Small intestine (tissue), 7 donors: ENCODE measurements at regions not wholly inside any gene's neighbourhood (a gene's known extent, or its start where the extent isn't known, plus 50 kb on each side); places are given as distances from the start of the nearest gene placed in this dataset.

Experiments
- DNase-seq, 2 donors: peaks; one replicate each; pipeline versions ENCODE4 v3.0.0 to v3.0.0-alpha.2; 2013
- FAIRE-seq: peaks from 2 replicates; lab custom pipeline; 2012; peaks lifted over from hg19 to GRCh38; lab: Jason Lieb, UNC
- H3K27ac ChIP-seq, 3 donors: one replicate each; pipeline ENCODE4 v1.5.1; 2013; ENCODE audit warnings: low read length in 2 of 3, mild to moderate bottlenecking in 2 of 3, control low read depth in 1 of 3, inconsistent platforms in 1 of 3, low read depth in 1 of 3, moderate library complexity in 1 of 3
- H3K27me3 ChIP-seq, 3 donors: one replicate each; pipeline ENCODE4 v1.6.1; 2013; ENCODE audit warnings: low read length in 3 of 3, inconsistent platforms in 1 of 3; ENCODE audit not compliant: control insufficient read depth in 3 of 3, insufficient read depth in 3 of 3
- H3K36me3 ChIP-seq, 3 donors: one replicate each; pipeline ENCODE4 v1.6.1; 2013; ENCODE audit warnings: low read length in 3 of 3, inconsistent platforms in 1 of 3, low read depth in 1 of 3, mild to moderate bottlenecking in 1 of 3, moderate library complexity in 1 of 3; ENCODE audit not compliant: control insufficient read depth in 3 of 3, insufficient read depth in 2 of 3
- H3K4me1 ChIP-seq, 3 donors: one replicate each; pipeline ENCODE4 v1.6.1; 2013; ENCODE audit warnings: low read length in 2 of 3, inconsistent platforms in 1 of 3, low read depth in 1 of 3, mild to moderate bottlenecking in 1 of 3, moderate library complexity in 1 of 3; ENCODE audit not compliant: control insufficient read depth in 3 of 3, insufficient read depth in 2 of 3
- H3K4me3 ChIP-seq, 3 donors: one replicate each; pipeline ENCODE4 v1.5.1; 2013; ENCODE audit warnings: low read length in 3 of 3, control low read depth in 1 of 3, inconsistent platforms in 1 of 3, low read depth in 1 of 3, mild to moderate bottlenecking in 1 of 3, moderate library complexity in 1 of 3
- H3K9me3 ChIP-seq, 2 donors: one replicate each; pipeline ENCODE4 v1.6.1; 2013; ENCODE audit warnings: low read depth in 1 of 2, low read length in 1 of 2; ENCODE audit not compliant: control insufficient read depth in 2 of 2, insufficient read depth in 1 of 2
- WGBS, 3 donors: extraction: QIAGEN DNeasy Blood & Tissue Kit; methylation state at CpG; one replicate each; pipeline ENCODE4 v1.1.7; 2013; 5-methylcytosine and 5-hydroxymethylcytosine counted together
- donor health status: healthy with polysubstance abuse.
- donor health status: control.
- donor health status: control.
- donor health status: Bipolar disorder and iron deficiency.
- donor health status: healthy.

- WGBS, 3 donors: 44 to 52% (median 47%) methylated on average over 10 of the region's 10 CpGs
- H3K9me3 ChIP-seq: peaks cover 0 to 5% of the 10 kb centered on the region in 2 donors
- DNase-seq (no peak), FAIRE-seq (no peak)
- H3K27me3 ChIP-seq: no peaks in the 10 kb centered on the region
- no peak overlapping the region for H3K4me3 ChIP-seq
- H3K36me3 ChIP-seq: no peaks in the 10 kb centered on the region
- peaks cover 0 to 38% (median 0%) of the 10 kb centered on the region in 3 donors for H3K4me1 ChIP-seq
- H3K27ac ChIP-seq: no peak overlapping the region
Observed at GRCh38 chr11:134741453-134742223, 329.6 kb upstream of the B3GAT1 start.

GRCh38 chr11:134740590-134741261, 328.7 kb upstream of the B3GAT1 start:
- H3K27ac ChIP-seq: no peak overlapping the region
- FAIRE-seq (no peak), DNase-seq (peak; percentile 63 to 83)
- no peaks in the 10 kb centered on the region for H3K9me3 ChIP-seq
- H3K36me3 ChIP-seq: no peaks in the 10 kb centered on the region
- WGBS, 3 donors: 22 to 56% (median 38%) methylated on average over 9 of the region's 9 CpGs
- no peaks in the 10 kb centered on the region for H3K27me3 ChIP-seq
- peaks cover 0 to 46% (median 0%) of the 10 kb centered on the region in 3 donors for H3K4me1 ChIP-seq
- no peak overlapping the region for H3K4me3 ChIP-seq

- Histone ChIP-seq H3K9me3 (no peaks in the 10 kb centered on the region), H3K27ac (no peak overlapping the region), H3K27me3 (no peaks in the 10 kb centered on the region), H3K4me1 (peaks cover 0 to 46% (median 0%) of the 10 kb centered on the region in 3 donors), H3K36me3 (no peaks in the 10 kb centered on the region), H3K4me3 (no peak overlapping the region)
- DNase-seq (no peak), FAIRE-seq (no peak)
- 76 to 88% (median 81%) methylated on average over 11 of the region's 11 CpGs for WGBS, 3 donors
Observed at GRCh38 chr11:134739136-134739535, 327.1 kb upstream of the B3GAT1 start.

- H3K9me3 ChIP-seq: no peaks in the 10 kb centered on the region
- H3K27ac ChIP-seq: no peak overlapping the region
- no peak overlapping the region for H3K4me3 ChIP-seq
- 88 to 95% (median 94%) methylated on average over 22 of the region's 22 CpGs for WGBS, 3 donors
- H3K27me3 ChIP-seq: no peaks in the 10 kb centered on the region
- no peaks in the 10 kb centered on the region for H3K36me3 ChIP-seq
- H3K4me1 ChIP-seq: peaks cover 0 to 45% (median 0%) of the 10 kb centered on the region in 3 donors
- no peak for DNase-seq
- no peak for FAIRE-seq
Observed at GRCh38 chr11:134738581-134738980, 326.5 kb upstream of the B3GAT1 start.

- 76 to 84% (median 78%) methylated on average over 18 to 20 of the region's 20 CpGs for WGBS, 3 donors
- FAIRE-seq (no peak), DNase-seq (no peak)
- Histone ChIP-seq H3K9me3 (no peaks in the 10 kb centered on the region), H3K27me3 (no peaks in the 10 kb centered on the region), H3K36me3 (no peaks in the 10 kb centered on the region), H3K4me1 (peaks cover 0 to 37% (median 0%) of the 10 kb centered on the region in 3 donors), H3K4me3 (no peak overlapping the region), H3K27ac (no peak overlapping the region)
Observed at GRCh38 chr11:134737563-134738510, 325.8 kb upstream of the B3GAT1 start.

GRCh38 chr11:134736251-134736947, 324.4 kb upstream of the B3GAT1 start:
- H3K36me3 ChIP-seq: no peaks in the 10 kb centered on the region
- H3K4me1 ChIP-seq: peaks cover 0 to 27% (median 0%) of the 10 kb centered on the region in 3 donors
- DNase-seq (peak in 1 of 2 donors; percentile 76), FAIRE-seq (no peak)
- 49 to 61% (median 55%) methylated on average over 13 to 14 of the region's 14 CpGs for WGBS, 3 donors
- H3K27me3 ChIP-seq: peaks cover 0 to 3% (median 0%) of the 10 kb centered on the region in 3 donors
- peak overlapping the region in 1 of 3 donors; percentile 44 for H3K27ac ChIP-seq
- no peaks in the 10 kb centered on the region for H3K9me3 ChIP-seq
- no peak overlapping the region for H3K4me3 ChIP-seq

GRCh38 chr11:134734894-134735293, 322.9 kb upstream of the B3GAT1 start:
- Histone ChIP-seq H3K36me3 (no peaks in the 10 kb centered on the region), H3K4me1 (peaks cover 0 to 31% (median 0%) of the 10 kb centered on the region in 3 donors), H3K9me3 (no peaks in the 10 kb centered on the region), H3K4me3 (no peak overlapping the region), H3K27ac (no peak overlapping the region), H3K27me3 (peaks cover 0 to 3% (median 0%) of the 10 kb centered on the region in 3 donors)
- no peak for DNase-seq
- FAIRE-seq: no peak
- WGBS, 3 donors: 72 to 84% (median 75%) methylated on average over 8 to 13 of the region's 14 CpGs
